ENCODE measurements at regions not wholly inside any gene's neighbourhood (a gene's known extent, or its start where the extent isn't known, plus 50 kb on each side); places are given as distances from the start of the nearest gene placed in this dataset.
"Not testable (repeated sequence)": the region's sequence is repeated elsewhere in the genome, so short reads cannot be mapped to it uniquely, and the experiment has no call there.

DNA sequence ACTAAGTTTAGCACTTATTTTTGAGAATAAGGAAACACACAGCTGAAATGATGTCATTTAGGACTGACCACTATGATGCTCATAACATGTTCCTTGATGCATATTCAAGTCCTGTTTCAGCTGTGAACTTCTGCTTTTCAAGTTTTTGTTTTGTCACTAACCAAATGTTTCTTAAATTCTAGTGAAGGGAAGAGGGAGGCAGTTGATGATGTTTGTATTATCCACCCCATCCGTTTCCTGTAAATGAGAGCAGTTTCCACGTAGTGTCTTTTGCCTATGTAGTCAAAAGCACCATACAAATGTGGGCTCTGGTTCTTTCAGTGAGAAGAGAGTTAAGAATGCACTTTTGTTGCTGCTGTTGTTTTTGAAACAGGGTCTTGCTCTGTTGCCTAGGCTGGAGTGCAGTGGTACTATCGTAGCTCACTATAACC lies 491.8 kb downstream of the PCNX1 start:
- DNase-seq = peak; percentile 56

DNA sequence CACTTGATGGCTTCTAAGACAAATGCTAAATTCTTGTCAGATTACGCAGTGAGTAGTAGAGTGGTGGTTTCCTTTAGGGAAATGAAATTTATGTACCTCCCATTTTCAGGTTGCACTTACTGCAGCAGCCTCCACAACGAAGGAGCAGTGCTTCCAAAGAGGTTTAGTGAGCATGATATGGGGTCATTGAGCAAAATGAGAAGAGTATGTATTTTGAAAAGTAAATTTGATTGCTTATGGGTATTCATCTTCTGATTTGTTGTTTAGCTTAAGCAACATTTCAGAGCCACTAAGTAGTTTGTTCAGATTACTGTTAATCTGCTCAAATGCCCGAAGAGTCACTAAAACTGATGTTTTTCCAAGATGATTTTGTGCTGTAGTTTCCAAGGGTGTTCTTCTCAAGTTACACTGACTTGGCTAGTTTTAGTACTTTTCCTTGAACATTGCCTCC lies 493.6 kb downstream of the PCNX1 start:
- peak; percentile 13 for DNase-seq

DNA sequence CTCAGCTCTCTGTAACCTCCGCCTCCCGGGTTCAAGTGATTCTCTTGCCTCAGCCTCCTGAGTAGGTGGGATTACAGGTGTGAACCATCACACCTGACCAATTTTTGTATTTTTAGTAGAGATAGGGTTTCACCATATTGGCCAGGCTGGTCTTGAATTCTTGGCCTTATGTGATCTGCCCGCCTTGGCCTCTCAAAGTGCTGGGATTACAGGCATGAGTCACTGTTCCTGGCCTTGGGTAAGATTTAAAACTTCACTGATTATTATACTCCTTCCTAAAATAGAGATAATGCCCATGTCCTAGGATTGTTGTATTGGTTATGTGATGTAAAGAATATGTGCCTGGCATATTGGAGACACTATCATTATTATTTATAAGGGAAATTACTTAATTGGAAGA lies 495.2 kb downstream of the PCNX1 start:
- not testable (repeated sequence) for DNase-seq

DNA sequence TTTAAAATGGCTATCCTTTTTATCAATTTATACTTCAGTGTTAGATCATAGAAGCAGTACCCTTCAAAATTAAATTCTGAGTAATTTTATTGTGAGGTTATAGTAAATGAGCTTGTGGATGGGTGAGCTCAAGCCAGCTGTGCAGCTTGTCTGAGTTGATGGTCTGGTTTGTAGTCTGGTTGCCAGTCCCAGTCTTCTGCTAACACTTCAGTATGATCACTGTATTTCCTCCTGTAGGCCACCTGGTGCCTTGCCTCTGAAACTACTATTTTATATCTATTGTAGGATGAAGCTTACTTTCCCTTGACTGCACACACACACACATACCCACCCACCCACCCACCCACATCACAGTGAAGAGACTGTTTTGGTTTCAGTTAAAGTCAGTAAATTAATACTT lies 496.4 kb downstream of the PCNX1 start:
- peak; percentile 46 for DNase-seq

DNA sequence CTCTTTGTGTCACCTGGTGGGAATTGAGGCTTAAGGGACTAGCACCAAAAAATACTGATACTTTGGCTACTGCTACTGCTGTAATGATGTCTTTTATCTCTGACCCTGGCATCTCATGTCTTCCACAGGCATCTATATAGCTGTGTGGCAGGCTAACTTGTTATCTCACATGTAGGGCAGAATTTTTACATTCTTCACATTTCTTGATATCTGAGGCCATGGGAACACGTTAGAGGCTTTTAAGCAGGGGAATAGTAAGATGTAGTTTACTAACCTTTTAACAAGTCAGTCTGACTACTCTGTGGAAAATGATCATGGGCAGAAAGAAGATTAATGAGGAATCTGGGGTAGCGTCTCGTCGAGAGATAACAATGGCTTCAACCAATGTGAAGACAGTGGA lies 498.4 kb downstream of the PCNX1 start:
- no peak for DNase-seq

DNA sequence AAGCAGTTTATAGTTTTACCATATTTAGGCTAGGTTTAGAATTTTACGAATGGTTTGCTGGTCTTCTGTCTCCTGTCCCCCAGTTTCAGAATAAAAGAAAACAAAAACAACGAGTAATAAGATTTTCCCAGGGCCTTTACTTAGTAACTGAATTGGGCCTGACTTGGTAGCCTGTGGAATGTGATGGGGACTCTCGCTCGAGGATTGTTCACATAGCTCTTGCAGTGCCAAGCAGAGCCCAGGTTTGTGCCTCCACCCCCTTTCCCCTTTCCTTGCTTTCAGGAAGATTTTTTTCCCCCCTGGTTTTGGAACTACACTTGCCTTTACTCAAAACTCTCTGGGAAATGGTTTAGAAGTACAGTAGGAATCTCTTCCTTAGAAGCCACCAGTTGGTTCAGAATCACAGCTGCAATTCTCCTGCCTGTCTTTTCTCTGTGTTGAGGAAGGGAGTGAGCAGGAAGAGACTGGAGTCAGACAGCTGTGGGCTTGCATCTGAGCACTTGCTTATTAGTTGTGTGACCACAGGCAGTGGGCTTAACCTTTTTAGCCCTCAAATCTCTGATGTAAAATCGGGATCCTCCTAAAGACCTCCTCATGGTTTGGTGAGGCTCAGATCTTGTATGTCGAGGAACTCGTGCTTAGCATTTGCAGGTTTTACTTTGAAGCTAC lies 501.2 kb downstream of the PCNX1 start:
- DNase-seq = no peak

DNA sequence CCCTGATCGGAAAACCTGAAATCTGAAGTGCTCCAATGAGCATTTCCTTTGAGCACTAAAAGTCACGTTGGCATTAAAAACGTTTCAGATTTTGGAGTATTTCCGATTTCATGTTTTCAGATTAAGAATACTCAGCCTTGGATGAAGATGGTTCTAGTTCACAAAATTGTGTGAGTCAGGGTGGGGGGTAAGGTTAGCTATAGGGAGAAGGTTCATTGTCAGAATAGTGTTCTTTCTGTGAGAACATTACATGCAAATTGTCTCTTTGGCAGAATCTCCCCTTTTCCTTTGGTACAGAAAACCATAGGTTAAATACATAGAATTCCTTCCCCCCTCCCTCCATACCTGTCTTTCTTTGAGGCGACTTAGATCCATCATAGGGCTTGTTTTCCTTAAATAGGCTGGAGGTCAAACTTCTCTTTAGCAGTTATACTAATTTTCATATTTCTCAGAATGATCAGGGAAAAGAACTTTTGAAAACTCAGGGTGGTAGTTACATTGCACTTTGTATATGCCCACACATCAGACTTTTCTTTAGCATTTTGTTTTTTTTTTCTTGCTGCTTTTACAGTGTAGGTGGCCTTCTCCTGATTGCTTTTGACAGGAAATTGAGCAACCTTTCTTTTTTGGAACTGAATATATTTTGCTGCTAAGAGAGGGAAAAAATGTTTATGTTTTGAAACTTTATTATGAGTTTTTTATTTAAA lies 503.5 kb downstream of the PCNX1 start:
- DNase-seq = no peak

DNA sequence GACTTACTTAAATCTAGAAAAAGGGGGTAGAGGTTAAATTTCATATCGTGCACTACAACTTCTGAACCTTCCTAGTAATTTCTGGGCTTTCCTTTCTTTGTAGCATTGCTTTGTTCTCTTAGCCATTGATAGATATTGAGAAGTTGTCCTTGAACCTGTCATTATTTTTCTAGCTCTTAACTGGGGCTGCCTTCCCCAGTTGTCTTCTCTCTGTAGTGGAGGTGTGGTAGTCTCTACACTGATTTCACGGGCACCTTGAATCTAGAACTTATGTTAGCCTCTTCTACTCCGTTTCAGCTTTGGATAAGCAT lies 504.0 kb downstream of the PCNX1 start:
- peak; percentile 33 for DNase-seq

DNA sequence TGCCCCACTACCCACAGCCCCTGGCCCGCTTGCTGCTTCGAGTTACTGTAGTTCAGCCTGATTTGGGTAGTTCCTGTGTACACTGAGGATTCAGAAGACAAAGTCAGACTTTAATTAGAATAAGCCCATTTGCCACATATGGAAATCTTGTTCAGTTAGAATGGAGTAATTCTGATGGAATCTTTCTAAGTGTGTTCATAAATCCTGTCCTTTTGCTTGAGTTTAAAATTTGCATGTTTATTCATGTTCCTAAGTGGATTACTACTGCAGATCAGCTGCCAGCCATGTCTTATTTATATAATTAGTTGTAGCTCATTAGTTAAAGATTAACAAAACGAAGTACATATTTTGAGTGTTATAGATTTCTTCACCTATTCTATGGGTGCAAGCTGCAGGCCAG lies 504.5 kb downstream of the PCNX1 start:
- DNase-seq = no peak

DNA sequence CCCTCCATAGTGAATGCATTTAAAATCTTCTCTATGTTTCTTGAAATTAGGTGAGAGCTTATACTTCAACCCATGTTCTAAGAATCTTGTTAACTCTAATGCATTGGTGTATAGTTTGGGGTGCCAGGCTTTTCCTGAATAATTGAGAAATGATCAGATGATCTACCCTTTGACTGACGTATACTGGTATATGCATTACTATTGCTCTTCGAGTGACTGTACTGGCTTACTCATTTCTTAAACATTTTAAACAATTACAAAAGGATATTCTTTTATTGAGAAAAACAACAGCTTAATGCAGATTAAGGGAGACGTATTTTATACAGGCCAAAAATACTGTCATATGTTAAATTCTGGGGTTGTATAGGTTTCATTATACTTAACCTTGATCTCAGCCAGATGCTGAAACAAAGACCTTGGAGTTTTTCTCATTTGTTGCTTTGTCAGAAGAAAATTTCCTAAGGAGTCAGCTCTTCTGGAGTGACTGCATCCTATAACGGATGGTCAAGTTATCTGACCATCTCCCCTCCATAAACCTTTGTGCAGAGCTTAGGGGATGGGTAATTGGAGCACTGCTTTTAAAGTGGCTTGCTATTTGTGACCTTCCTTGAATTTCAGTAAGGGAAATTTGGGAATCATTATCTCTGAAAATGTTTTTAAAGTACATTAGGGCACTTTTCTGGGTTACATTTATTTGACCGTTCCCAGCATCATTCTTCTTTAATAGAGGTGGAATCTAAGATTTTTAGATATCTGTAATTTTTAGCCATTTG lies 507.6 kb downstream of the PCNX1 start:
- DNase-seq = no peak

DNA sequence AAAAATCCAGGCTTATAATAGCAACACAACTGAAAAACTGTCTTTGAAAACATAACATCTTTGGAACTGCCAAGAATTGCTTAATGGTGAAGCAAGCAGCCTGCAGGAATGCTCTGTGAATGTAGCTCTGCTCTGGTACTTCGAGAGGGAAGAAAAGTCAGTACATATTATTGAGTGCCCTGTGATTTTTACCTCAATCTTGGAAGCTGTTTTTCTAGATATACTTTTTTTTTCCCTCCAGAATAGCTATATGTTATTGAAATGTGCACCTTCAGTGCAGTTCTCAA lies 508.1 kb downstream of the PCNX1 start:
- DNase-seq = no peak

DNA sequence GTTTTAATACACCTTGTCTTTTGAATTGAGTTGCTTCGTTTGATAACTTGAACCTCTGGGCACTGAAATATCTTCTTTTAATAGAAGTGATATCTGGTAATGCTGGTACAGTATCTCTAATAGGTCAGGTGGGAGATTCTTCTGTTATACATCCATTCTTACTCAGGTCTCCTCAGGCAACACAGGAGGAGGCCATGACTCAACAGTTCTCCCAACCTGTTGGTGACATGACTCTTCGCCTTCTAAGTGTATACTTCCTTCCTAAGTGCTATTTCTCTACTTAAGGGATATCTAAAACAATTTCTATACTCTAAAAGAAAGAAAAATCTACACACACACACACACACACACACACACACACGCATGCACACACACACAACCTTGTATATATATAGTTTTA lies 509.1 kb downstream of the PCNX1 start:
- no peak for DNase-seq

DNA sequence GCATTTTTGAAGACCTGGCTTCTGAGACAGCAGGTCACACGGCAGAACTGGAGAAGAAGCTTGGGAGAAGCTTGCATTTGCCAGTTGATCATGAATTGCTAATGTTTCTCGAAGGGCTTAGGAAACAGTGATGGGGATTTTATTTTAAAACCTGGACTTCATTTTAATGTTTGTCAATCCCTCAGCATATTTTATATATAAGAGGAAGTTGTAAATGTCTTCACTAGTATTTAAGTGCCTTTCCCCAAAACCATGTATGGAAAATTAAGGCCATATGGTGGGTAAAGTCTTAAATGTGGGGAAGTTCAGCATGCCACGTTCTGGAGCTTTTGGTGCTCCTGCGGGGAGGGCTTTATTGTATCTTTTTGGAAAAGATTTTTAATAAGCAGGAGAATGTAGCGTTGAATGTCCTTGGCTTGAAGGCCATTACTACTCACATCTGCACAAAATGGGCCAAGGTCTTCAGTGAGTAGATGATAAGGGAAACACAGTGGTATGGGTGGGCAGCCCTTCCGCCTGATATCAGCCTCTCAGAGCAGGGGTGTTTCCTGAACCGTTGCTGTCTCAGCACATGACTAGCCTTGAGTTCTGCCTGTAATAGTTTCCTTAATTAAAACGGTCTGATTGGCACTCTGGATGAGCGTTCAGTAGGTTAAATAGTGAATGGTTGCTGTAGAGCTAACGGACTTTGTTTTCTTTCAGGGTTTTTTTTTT lies 511.4 kb downstream of the PCNX1 start:
- DNase-seq = no peak

DNA sequence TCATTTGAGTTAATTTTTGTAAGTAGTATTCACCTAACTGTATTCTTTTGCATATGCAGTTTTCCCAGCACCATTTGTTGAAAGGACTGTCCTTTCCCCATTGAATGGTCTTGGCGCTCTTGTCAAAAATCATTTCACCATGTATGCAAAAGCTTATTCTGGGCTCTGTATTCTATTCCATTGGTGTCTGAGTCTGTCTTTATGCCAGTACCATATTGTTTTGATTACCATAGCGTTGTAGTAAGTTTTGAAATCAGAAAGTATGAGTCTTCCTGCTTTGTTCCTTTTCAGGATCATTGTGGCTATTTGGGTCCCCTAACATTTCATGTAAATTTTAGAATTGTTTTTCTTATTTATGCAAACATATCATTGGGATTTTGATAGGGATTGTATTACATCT lies 508.7 kb upstream of the RGS6 start:
- DNase-seq = no peak

DNA sequence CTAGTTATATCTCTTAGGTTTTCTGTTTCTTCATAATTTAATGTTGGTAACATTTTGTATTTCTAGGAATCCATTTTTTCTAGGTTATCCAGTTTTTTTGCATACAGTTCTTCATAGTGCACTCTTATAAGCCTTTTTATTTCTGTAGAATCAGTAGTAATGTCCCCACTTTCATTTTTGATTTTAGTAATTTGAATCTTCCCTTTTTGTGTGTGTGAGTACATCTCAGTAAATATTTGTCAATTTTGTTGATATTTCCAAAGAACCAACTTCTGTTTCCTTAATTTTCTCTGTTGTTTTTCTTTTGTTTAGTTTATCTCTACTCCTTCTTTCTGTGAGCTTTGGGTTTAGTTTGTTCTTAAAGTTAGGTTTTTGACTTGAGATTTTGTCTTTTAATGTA lies 507.3 kb upstream of the RGS6 start:
- DNase-seq = no peak

DNA sequence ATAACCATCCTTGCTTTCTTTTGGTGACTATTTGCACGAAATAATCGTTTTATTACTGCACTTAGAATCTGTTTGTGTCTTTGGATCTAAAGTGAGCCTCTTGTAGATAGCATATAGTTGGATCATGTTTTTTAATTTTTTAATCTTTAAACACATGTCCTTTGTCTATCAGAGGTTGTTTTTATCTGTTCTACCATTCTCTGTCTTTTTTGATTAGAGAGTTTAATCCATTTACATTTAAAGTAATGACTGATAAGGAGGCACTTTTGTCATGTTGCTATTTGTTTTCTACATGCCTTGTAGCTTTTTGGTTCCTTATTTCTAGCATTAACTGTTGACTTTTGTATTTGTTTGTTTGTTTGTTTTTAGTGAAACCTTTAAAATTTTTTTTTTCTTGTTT lies 506.2 kb upstream of the RGS6 start:
- no peak for DNase-seq

DNA sequence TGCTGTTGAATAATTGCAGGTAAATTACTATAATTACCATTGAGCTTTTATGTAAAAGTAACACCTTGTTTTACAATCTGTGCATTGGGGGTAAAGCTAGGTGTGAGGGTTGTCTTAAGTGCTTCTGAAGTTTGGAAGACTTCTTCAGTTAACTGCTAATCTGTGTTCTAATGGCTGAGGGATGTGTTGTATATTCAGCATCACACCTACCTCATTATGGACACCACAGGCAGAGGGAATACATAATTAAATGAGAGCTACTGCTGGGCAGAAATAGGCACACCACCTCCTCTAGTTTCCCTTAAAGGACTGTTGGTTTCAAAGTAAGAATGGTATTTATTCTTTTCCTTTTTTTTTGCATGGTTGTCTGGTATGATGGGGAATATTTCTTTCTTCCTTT lies 502.3 kb upstream of the RGS6 start:
- DNase-seq = no peak

DNA sequence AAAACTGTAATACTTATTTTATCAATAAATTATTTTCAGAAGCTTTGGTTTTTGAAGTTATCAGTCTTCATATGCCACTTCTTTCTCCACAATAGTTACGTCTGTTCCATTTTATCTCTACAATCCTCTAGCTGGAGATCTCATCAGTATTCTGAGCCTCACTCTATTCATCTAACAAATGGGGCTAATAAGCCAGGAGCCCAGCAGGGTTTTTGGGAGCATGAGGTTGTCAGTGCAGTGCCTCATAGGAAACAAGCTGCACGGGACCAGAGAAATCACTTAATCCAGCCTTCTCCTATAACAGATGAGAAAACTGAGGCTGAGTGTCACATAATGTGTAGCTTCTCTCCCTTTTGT lies 501.9 kb upstream of the RGS6 start:
- DNase-seq = no peak

DNA sequence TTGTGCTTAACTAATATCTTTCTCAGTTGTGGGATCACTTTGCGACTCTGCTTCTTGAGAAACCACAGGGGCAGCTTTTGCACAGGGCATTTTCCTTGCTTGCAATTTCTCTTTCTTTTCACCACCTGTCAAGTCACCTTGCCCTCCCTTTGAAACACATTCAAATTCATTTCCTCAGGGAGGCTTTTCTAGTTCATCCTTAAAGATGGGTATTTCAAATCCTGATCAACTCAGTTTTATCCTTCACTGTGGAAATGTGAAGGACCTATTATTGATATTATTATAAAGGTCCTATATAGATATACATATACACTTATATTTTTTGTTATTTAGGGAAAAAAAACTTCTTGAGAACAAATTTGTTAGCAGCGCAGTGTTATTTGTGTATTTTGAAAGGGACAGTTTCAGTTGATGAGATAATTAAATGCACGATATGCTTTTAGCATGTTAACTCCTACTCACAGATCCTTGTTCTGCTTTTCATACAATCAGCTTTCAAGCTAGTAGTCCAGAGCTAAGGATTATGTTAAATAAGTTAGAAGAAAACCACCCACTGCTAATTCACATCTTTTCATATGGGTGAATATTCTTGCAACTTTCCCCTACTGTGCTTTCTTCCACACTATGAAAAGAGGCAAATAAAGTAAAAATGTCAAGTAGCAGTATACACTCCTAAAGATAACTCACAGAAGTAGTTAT lies 501.4 kb upstream of the RGS6 start:
- DNase-seq = no peak

DNA sequence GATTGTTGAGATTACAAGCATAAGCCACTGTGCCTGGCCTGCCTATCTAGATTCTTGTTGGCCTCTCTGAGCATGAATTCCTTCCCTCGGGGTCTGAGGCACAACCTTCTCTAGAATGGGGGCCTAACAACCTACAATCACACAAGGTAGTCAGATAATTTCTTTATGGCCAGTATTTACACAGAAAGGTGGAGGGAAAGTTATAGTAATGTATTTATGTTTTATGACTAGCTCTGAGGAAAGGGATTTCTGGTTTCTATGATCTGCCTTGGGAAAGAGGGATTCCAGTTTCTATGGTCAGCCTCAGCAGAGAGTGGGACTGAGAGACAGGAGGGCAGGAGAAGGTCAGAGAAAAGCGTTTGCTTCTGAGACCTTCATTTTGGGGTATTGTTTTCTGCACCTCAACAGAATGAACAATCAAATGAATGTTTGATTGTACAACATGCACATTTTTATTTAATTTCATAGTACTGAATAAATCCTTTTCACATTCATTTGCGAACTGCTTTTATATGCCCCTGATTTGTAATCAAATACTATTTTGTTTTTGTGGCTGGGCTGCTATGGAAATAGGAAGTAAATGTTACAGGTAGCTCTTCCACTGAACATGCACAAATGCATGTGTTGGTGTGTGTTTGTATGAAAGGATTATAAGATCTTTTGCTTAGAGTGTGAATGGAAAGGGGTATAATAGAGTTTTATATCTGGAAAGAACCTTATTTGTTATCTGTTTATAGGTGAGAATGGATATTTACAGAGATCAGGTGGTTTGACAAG lies 499.7 kb upstream of the RGS6 start:
- no peak for DNase-seq

DNA sequence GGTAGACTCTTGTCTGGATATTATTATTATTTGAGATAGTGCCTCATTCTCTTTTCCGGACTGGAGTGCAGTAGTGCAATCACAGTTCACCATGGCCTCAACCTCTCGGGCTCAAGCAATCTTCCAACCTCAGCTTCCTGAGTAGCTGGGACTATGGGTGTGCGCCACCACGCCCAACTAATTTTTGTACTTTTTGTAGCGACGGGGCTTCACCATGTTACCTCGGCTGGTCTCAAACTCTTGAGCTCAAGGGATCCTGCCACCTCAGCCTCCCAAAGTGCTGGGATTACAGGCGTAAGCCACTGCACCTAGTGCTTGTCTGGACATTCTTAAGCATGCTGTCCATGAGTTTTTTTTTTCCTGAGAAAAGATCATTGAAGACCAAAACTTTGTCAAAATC lies 498.9 kb upstream of the RGS6 start:
- DNase-seq = no peak

DNA sequence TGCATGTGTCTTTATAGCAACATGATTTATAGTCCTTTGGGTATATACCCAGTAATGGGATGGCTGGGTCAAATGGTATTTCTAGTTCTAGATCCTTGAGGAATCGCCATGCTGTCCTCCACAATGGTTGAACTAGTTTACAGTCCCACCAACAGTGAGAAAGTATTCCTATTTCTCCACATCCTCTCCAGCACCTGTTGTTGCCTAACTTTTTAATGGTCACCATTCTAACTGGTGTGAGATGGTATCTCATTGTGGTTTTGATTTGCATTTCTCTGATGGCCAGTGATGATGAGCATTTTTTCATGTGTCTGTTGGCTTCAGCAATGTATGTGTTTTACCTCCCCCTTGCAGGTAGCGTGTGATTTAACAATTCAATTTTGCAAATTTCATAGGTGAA lies 496.6 kb upstream of the RGS6 start:
- DNase-seq = not testable (repeated sequence)

All from activated CD4-positive, alpha-beta T cell treated with anti-CD3 and anti-CD28 coated beads, Interleukin-10, Interleukin-2, amounts not matched to agents 100 ng/mL and 50 ng/mL, durations not matched to agents 16 hours and 8 hours (primary cell).